OCI-LY3 (cell line): ENCODE measurements at regions not wholly inside any gene's neighbourhood (a gene's known extent, or its start where the extent isn't known, plus 50 kb on each side); places are given as distances from the start of the nearest gene placed in this dataset.

ENCODE experiments used
- H2AFZ ChIP-seq: fragments of 200-600, 300-600 bp; shearing (Covaris generic); 2 replicates; pipeline ENCODE4 v1.6.0; 2014; ENCODE audit warnings: antibody characterized with exemption, low read depth, low read length
- H3K27ac ChIP-seq: fragments of 200-600, 300-600 bp; sonication (generic); 2 replicates; pipeline ENCODE4 v1.5.1; 2014; ENCODE audit warnings: mild to moderate bottlenecking, low read length, moderate library complexity, mixed read lengths
- H3K27me3 ChIP-seq: fragments of 200-600, 300-600 bp; sonication (generic); 2 replicates; pipeline ENCODE4 v1.6.1; 2014; ENCODE audit warnings: low read depth, low read length, mixed read lengths
- H3K36me3 ChIP-seq: fragments of 200-600, 300-600 bp; sonication (generic); replicated peaks from 2 replicates; pipeline ENCODE3; 2014; ENCODE audit warnings: low read depth, low read length, mixed read lengths
- H3K4me1 ChIP-seq: fragments of 300-600, 200-600 bp; sonication (generic); 2 replicates; pipeline ENCODE4 v1.6.1; 2014; ENCODE audit warnings: low read length, mixed read lengths
- H3K4me2 ChIP-seq: fragments of 200-600, 300-600 bp; sonication (generic); 2 replicates; pipeline ENCODE4 v1.6.1; 2014; ENCODE audit warnings: low read length, mixed read lengths
- H3K4me3 ChIP-seq: fragments of 300-600, 200-600 bp; sonication (generic); 2 replicates; pipeline ENCODE4 v1.5.1; 2014; ENCODE audit warnings: antibody characterized with exemption, mild to moderate bottlenecking, low read length, moderate library complexity
- H3K79me2 ChIP-seq: fragments of 300-600, 200-600 bp; shearing (Covaris generic); 2 replicates; pipeline ENCODE4 v1.6.1; 2014; ENCODE audit warnings: mild to moderate bottlenecking, low read length, mixed read lengths
- H3K9ac ChIP-seq: fragments of 300-600, 200-600 bp; shearing (Covaris generic); 2 replicates; pipeline ENCODE4 v1.6.0; 2014; ENCODE audit warnings: mild to moderate bottlenecking, low read length, moderate library complexity
- H3K9me3 ChIP-seq: fragments of 200-600, 300-600 bp; shearing (Covaris generic); 2 replicates; pipeline ENCODE4 v1.6.1; 2014; ENCODE audit warnings: low read length, mixed read lengths; ENCODE audit not compliant: insufficient read depth
- H4K20me1 ChIP-seq: fragments of 200-600, 300-600 bp; sonication (generic); 2 replicates; pipeline ENCODE4 v1.6.1; 2016; ENCODE audit warnings: low read length, mixed read lengths; ENCODE audit not compliant: insufficient read depth
- CTCF ChIP-seq: fragments of 200-600, 300-600 bp; sonication (generic); IDR thresholded peaks from 2 replicates; pipeline ENCODE4 v1.5.1; 2014; ENCODE audit warnings: antibody characterized with exemption, low read length, low read depth
- EZH2phosphoT487 ChIP-seq: fragments of 200-600 bp; shearing (Covaris generic); IDR thresholded peaks from 2 replicates; pipeline ENCODE4 v1.6.1; 2018; ENCODE audit warnings: antibody characterized with exemption, mixed run types, low read depth

- no peaks in the 10 kb centered on the region for H3K36me3 ChIP-seq
- no peaks in the 10 kb centered on the region for H3K4me1 ChIP-seq
- H3K9me3 ChIP-seq = no peaks in the 10 kb centered on the region
- no peaks in the 10 kb centered on the region for H4K20me1 ChIP-seq
- no peak overlapping the region for H3K4me2 ChIP-seq
- H3K27ac ChIP-seq = no peak overlapping the region
- H3K4me3 ChIP-seq = no peak overlapping the region
- H3K9ac ChIP-seq = no peak overlapping the region
- TF ChIP-seq CTCF = no peak
- no peak for TF ChIP-seq EZH2phosphoT487
- no peaks in the 10 kb centered on the region for H3K79me2 ChIP-seq
- H3K27me3 ChIP-seq = no peaks in the 10 kb centered on the region
- H2AFZ ChIP-seq = no peak overlapping the region
Observed at GRCh38 chr4:187370918-187371317, 624.7 kb upstream of the ZFP42 start.

- Histone ChIP-seq H4K20me1 (no peaks in the 10 kb centered on the region), H3K27ac (no peak overlapping the region), H3K9me3 (no peaks in the 10 kb centered on the region), H3K9ac (no peak overlapping the region), H3K4me1 (no peaks in the 10 kb centered on the region), H3K4me2 (no peak overlapping the region), H3K4me3 (no peak overlapping the region), H3K79me2 (no peaks in the 10 kb centered on the region), H3K36me3 (no peaks in the 10 kb centered on the region), H3K27me3 (no peaks in the 10 kb centered on the region), H2AFZ (no peak overlapping the region)
- TF ChIP-seq EZH2phosphoT487 = no peak
- no peak for TF ChIP-seq CTCF
Observed at GRCh38 chr4:187378441-187378840, 617.1 kb upstream of the ZFP42 start.

- Histone ChIP-seq H4K20me1 (no peaks in the 10 kb centered on the region), H3K4me3 (no peak overlapping the region), H3K79me2 (no peaks in the 10 kb centered on the region), H3K4me2 (no peak overlapping the region), H3K4me1 (no peaks in the 10 kb centered on the region), H3K27me3 (no peaks in the 10 kb centered on the region), H3K36me3 (no peaks in the 10 kb centered on the region), H2AFZ (no peak overlapping the region), H3K27ac (no peak overlapping the region), H3K9me3 (no peaks in the 10 kb centered on the region), H3K9ac (no peak overlapping the region)
- TF ChIP-seq EZH2phosphoT487 (no peak), CTCF (no peak)
Observed at GRCh38 chr4:187380181-187380581, 615.4 kb upstream of the ZFP42 start.

DNA sequence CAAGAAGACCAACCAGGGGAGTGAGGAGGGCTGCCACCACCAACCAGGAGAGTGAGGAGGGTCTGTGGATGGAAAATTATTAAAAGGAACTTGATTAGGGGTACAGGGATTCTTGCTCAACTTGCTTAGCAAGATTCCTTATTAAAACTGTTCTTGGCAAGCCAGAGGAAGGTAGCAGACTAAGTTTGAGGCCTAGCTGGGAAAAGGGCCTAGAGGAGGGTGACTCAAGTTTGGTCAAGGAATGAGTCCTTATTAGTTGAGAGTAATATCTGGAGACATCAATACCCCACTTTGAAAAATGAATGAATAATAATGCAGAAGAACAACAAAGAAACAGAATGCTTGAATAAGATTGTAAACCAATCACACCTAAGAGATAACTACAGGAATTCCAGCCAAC, 612.4 kb upstream of the ZFP42 start:
- no peak overlapping the region for H3K27ac ChIP-seq
- H3K79me2 ChIP-seq = no peaks in the 10 kb centered on the region
- no peak overlapping the region for H3K4me3 ChIP-seq
- no peaks in the 10 kb centered on the region for H3K9me3 ChIP-seq
- H3K4me2 ChIP-seq = no peak overlapping the region
- no peak overlapping the region for H2AFZ ChIP-seq
- no peaks in the 10 kb centered on the region for H3K36me3 ChIP-seq
- H3K9ac ChIP-seq = no peak overlapping the region
- H3K27me3 ChIP-seq = no peaks in the 10 kb centered on the region
- H4K20me1 ChIP-seq = no peaks in the 10 kb centered on the region
- TF ChIP-seq CTCF = no peak
- no peaks in the 10 kb centered on the region for H3K4me1 ChIP-seq
